DOHH2 (cell line): ENCODE measurements at regions not wholly inside any gene's neighbourhood (a gene's known extent, or its start where the extent isn't known, plus 50 kb on each side); places are given as distances from the start of the nearest gene placed in this dataset.

ENCODE experiments used
- H3F3A ChIP-seq: fragments of 200-600 bp; sonication (generic), shearing (Covaris generic); 2 replicates; pipeline ENCODE4 v1.6.0; 2016; ENCODE audit warnings: antibody characterized with exemption, mild to moderate bottlenecking; ENCODE audit not compliant: control insufficient read depth, insufficient read depth
- H3K27ac ChIP-seq: fragments of 200-600 bp; sonication (generic); 2 replicates; pipeline ENCODE4 v1.5.1; 2014; ENCODE audit warnings: low read depth, mild to moderate bottlenecking, low read length, moderate library complexity
- H3K27me3 ChIP-seq: fragments of 200-600 bp; sonication (generic); 2 replicates; pipeline ENCODE4 v1.6.1; 2014; ENCODE audit warnings: mild to moderate bottlenecking, low read length, mixed read lengths; ENCODE audit not compliant: control insufficient read depth
- H3K36me3 ChIP-seq: fragments of 200-600 bp; sonication (generic); 2 replicates; pipeline ENCODE4 v1.6.1; 2014; ENCODE audit warnings: mild to moderate bottlenecking, low read length, moderate library complexity, mixed read lengths; ENCODE audit not compliant: control insufficient read depth
- H3K4me1 ChIP-seq: fragments of 200-600 bp; sonication (generic); 2 replicates; pipeline ENCODE4 v1.6.1; 2014; ENCODE audit warnings: mild to moderate bottlenecking, low read length, mixed read lengths; ENCODE audit not compliant: control insufficient read depth
- H3K4me2 ChIP-seq: fragments of 200-600 bp; sonication (generic); 2 replicates; pipeline ENCODE4 v1.6.0; 2014; ENCODE audit warnings: mild to moderate bottlenecking, low read length, moderate library complexity
- H3K4me3 ChIP-seq: fragments of 200-600 bp; sonication (generic); 2 replicates; pipeline ENCODE4 v1.5.1; 2014; ENCODE audit warnings: mild to moderate bottlenecking, low read length, mixed read lengths
- H3K79me2 ChIP-seq: fragments of 200-600 bp; sonication (generic); 2 replicates; pipeline ENCODE4 v1.6.1; 2014; ENCODE audit warnings: mild to moderate bottlenecking, low read length, mixed read lengths; ENCODE audit not compliant: control insufficient read depth
- H3K9me2 ChIP-seq: fragments of 200-600 bp; sonication (generic); replicated peaks from 2 replicates; pipeline ENCODE4 v1.6.1; 2014; ENCODE audit warnings: mild to moderate bottlenecking, low read length, mixed read lengths; ENCODE audit not compliant: control insufficient read depth
- H3K9me3 ChIP-seq: fragments of 200-600 bp; sonication (generic); 2 replicates; pipeline ENCODE4 v1.6.1; 2014; ENCODE audit warnings: antibody characterized with exemption, low read length, mixed read lengths; ENCODE audit not compliant: control insufficient read depth, insufficient read depth
- H4K20me1 ChIP-seq: fragments of 200-600 bp; sonication (generic); 2 replicates; pipeline ENCODE4 v1.6.0; 2014; ENCODE audit warnings: low read depth, mild to moderate bottlenecking, antibody characterized with exemption, low read length, moderate library complexity; ENCODE audit not compliant: control insufficient read depth, insufficient read depth
- CTCF ChIP-seq: fragments of 200-600 bp; sonication (generic); IDR thresholded peaks from one replicate; pipeline ENCODE4 v1.5.1; 2014; ENCODE audit warnings: antibody characterized with exemption, mild to moderate bottlenecking, low read depth, low read length; ENCODE audit not compliant: poor library complexity, severe bottlenecking
- EZH2phosphoT487 ChIP-seq: fragments of 200-600 bp; sonication (generic); IDR thresholded peaks from 2 replicates; pipeline ENCODE4 v1.6.1; 2017; ENCODE audit warnings: borderline replicate concordance, mild to moderate bottlenecking, antibody characterized with exemption, low read length, moderate library complexity, mixed read lengths

- Histone ChIP-seq H3K4me3 (no peak overlapping the region), H4K20me1 (no peaks in the 10 kb centered on the region), H3K9me3 (no peaks in the 10 kb centered on the region), H3K27me3 (no peaks in the 10 kb centered on the region), H3K4me1 (peaks cover 5% of the 10 kb centered on the region; the same call in 1 of the 2 replicates), H3K9me2 (no peaks in the 10 kb centered on the region), H3K27ac (no peak overlapping the region), H3K4me2 (no peak overlapping the region), H3K36me3 (no peaks in the 10 kb centered on the region), H3F3A (no peaks in the 10 kb centered on the region), H3K79me2 (no peaks in the 10 kb centered on the region)
- TF ChIP-seq EZH2phosphoT487 = no peak
- no peak for TF ChIP-seq CTCF
Measured at GRCh38 chr2:54065411-54065810, 50.0 kb upstream of the ACYP2 start.

- H3K4me2 ChIP-seq = no peak overlapping the region
- TF ChIP-seq EZH2phosphoT487 (no peak), CTCF (no peak)
- H3K27me3 ChIP-seq = no peaks in the 10 kb centered on the region
Measured at GRCh38 chr2:54063967-54064535, 51.4 kb upstream of the ACYP2 start.

GRCh38 chr2:54062401-54062800 lies 53.0 kb upstream of the ACYP2 start:
- no peaks in the 10 kb centered on the region for H3K36me3 ChIP-seq
- no peaks in the 10 kb centered on the region for H4K20me1 ChIP-seq
- H3K79me2 ChIP-seq = no peaks in the 10 kb centered on the region
- H3F3A ChIP-seq = no peaks in the 10 kb centered on the region
- no peaks in the 10 kb centered on the region for H3K9me3 ChIP-seq
- H3K27ac ChIP-seq = no peak overlapping the region
- peaks cover 5% of the 10 kb centered on the region; the same call in 1 of the 2 replicates for H3K4me1 ChIP-seq
- H3K4me3 ChIP-seq = no peak overlapping the region
- H3K9me2 ChIP-seq = no peaks in the 10 kb centered on the region
- TF ChIP-seq EZH2phosphoT487 = no peak
- no peak for TF ChIP-seq CTCF
- H3K4me2 ChIP-seq = no peak overlapping the region
- H3K27me3 ChIP-seq = no peaks in the 10 kb centered on the region

More at GRCh38 chr2:54063967-54064535, 51.4 kb upstream of the ACYP2 start:
- Histone ChIP-seq H3F3A (no peaks in the 10 kb centered on the region), H4K20me1 (no peaks in the 10 kb centered on the region), H3K4me3 (no peak overlapping the region), H3K27ac (no peak overlapping the region), H3K79me2 (no peaks in the 10 kb centered on the region), H3K9me2 (no peaks in the 10 kb centered on the region), H3K4me1 (peaks cover 5% of the 10 kb centered on the region; the same call in 1 of the 2 replicates), H3K9me3 (no peaks in the 10 kb centered on the region), H3K36me3 (no peaks in the 10 kb centered on the region)

GRCh38 chr2:54061272-54061671 lies 54.1 kb upstream of the ACYP2 start:
- Histone ChIP-seq H3K27ac (no peak overlapping the region), H3K4me2 (no peak overlapping the region)

More at GRCh38 chr2:54061272-54061671, 54.1 kb upstream of the ACYP2 start:
- no peaks in the 10 kb centered on the region for H3F3A ChIP-seq
- no peaks in the 10 kb centered on the region for H3K9me3 ChIP-seq
- peaks cover 5% of the 10 kb centered on the region; the same call in 1 of the 2 replicates for H3K4me1 ChIP-seq
- H3K36me3 ChIP-seq = no peaks in the 10 kb centered on the region
- H3K79me2 ChIP-seq = no peaks in the 10 kb centered on the region
- TF ChIP-seq EZH2phosphoT487 (no peak), CTCF (no peak)
- no peaks in the 10 kb centered on the region for H3K27me3 ChIP-seq
- H3K4me3 ChIP-seq = no peak overlapping the region
- no peaks in the 10 kb centered on the region for H3K9me2 ChIP-seq
- no peaks in the 10 kb centered on the region for H4K20me1 ChIP-seq
